OCI-LY1 (cell line): ENCODE measurements at regions not wholly inside any gene's neighbourhood (a gene's known extent, or its start where the extent isn't known, plus 50 kb on each side); places are given as distances from the start of the nearest gene placed in this dataset.

ENCODE experiments used
- H2AFZ ChIP-seq: fragments of 200-600 bp; sonication (generic), shearing (Covaris generic); 2 replicates; pipeline ENCODE4 v1.6.0; 2014; ENCODE audit warnings: antibody characterized with exemption, mild to moderate bottlenecking, low read length
- H3F3A ChIP-seq: fragments of 200-600 bp; sonication (generic), shearing (Covaris generic); 2 replicates; pipeline ENCODE4 v1.6.0; 2014; ENCODE audit warnings: mild to moderate bottlenecking, antibody characterized with exemption, low read length, moderate library complexity; ENCODE audit not compliant: insufficient read depth
- H3K27ac ChIP-seq: fragments of 200-600 bp; sonication (generic); 2 replicates; pipeline ENCODE4 v1.5.1; 2014; ENCODE audit warnings: low read length, mixed run types, mild to moderate bottlenecking, low read depth; ENCODE audit not compliant: poor library complexity, severe bottlenecking
- H3K27me3 ChIP-seq: fragments of 200-600 bp; sonication (generic); 2 replicates; pipeline ENCODE4 v1.6.0; 2014; ENCODE audit warnings: antibody characterized with exemption, mild to moderate bottlenecking, low read length, moderate library complexity; ENCODE audit not compliant: insufficient read depth
- H3K36me3 ChIP-seq: fragments of 200-600 bp; sonication (generic); 2 replicates; pipeline ENCODE4 v1.6.1; 2014; ENCODE audit warnings: mild to moderate bottlenecking, antibody characterized with exemption, low read length, moderate library complexity, mixed read lengths; ENCODE audit not compliant: insufficient read depth
- H3K4me1 ChIP-seq: fragments of 200-600 bp; sonication (generic); 2 replicates; pipeline ENCODE4 v1.5.1; 2014; ENCODE audit warnings: mild to moderate bottlenecking, low read length, moderate library complexity; ENCODE audit not compliant: insufficient read depth, severe bottlenecking
- H3K4me2 ChIP-seq: fragments of 200-600 bp; sonication (generic), shearing (Covaris generic); 2 replicates; pipeline ENCODE4 v1.6.1; 2014; ENCODE audit warnings: low read length
- H3K4me3 ChIP-seq: fragments of 200-600 bp; sonication (generic); 2 replicates; pipeline ENCODE4 v1.5.1; 2014; ENCODE audit warnings: low read length, low read depth, mild to moderate bottlenecking, mixed read lengths; ENCODE audit not compliant: poor library complexity, severe bottlenecking
- H3K79me2 ChIP-seq: fragments of 200-600 bp; shearing (Covaris generic); 2 replicates; pipeline ENCODE4 v1.6.1; 2016; ENCODE audit warnings: mixed run types, low read length, mixed read lengths; ENCODE audit not compliant: insufficient read depth
- H3K9ac ChIP-seq: fragments of 200-600 bp; sonication (generic), shearing (Covaris generic); 2 replicates; pipeline ENCODE4 v1.6.1; 2014; ENCODE audit warnings: mild to moderate bottlenecking, low read length, mixed read lengths
- H3K9me2 ChIP-seq: fragments of 200-600 bp; sonication (generic), shearing (Covaris generic); 2 replicates; pipeline ENCODE4 v1.6.1; 2014; ENCODE audit warnings: low read depth, mild to moderate bottlenecking, low read length, mixed read lengths
- H3K9me3 ChIP-seq: fragments of 200-600 bp; shearing (Covaris generic); 2 replicates; pipeline ENCODE4 v1.6.1; 2014; ENCODE audit warnings: low read length, mixed read lengths
- H4K20me1 ChIP-seq: fragments of 200-600 bp; sonication (generic), shearing (Covaris generic); 2 replicates; pipeline ENCODE4 v1.6.0; 2016; ENCODE audit warnings: mild to moderate bottlenecking, low read length; ENCODE audit not compliant: insufficient read depth
- CTCF ChIP-seq: fragments of 200-600 bp; sonication (generic), shearing (Covaris generic); IDR thresholded peaks from 2 replicates; pipeline ENCODE4 v1.5.1; 2017; ENCODE audit warnings: mild to moderate bottlenecking, antibody characterized with exemption, low read length, moderate library complexity, mixed read lengths
- EZH2 ChIP-seq: fragments of 200-600 bp; sonication (generic), shearing (Covaris generic); IDR thresholded peaks from 2 replicates; pipeline ENCODE4 v1.8.0; 2017; ENCODE audit warnings: borderline replicate concordance, mixed run types, mild to moderate bottlenecking, antibody characterized with exemption, low read length, moderate library complexity, mixed read lengths

- Histone ChIP-seq H3K4me2 (no peak overlapping the region), H3K79me2 (no peaks in the 10 kb centered on the region), H3K27me3 (peaks cover 4% of the 10 kb centered on the region; the same call in 1 of the 2 replicates), H3K9me3 (no peaks in the 10 kb centered on the region), H3K27ac (no peak overlapping the region), H3K36me3 (no peaks in the 10 kb centered on the region), H3K4me3 (no peak overlapping the region), H3K9me2 (no peaks in the 10 kb centered on the region), H2AFZ (no peak overlapping the region), H4K20me1 (no peaks in the 10 kb centered on the region), H3K9ac (no peak overlapping the region), H3K4me1 (no peaks in the 10 kb centered on the region), H3F3A (no peaks in the 10 kb centered on the region)
- TF ChIP-seq EZH2 (no peak), CTCF (no peak)
Measured at GRCh38 chr1:5643360-5644107, 348.7 kb downstream of the NPHP4 start.

DNA sequence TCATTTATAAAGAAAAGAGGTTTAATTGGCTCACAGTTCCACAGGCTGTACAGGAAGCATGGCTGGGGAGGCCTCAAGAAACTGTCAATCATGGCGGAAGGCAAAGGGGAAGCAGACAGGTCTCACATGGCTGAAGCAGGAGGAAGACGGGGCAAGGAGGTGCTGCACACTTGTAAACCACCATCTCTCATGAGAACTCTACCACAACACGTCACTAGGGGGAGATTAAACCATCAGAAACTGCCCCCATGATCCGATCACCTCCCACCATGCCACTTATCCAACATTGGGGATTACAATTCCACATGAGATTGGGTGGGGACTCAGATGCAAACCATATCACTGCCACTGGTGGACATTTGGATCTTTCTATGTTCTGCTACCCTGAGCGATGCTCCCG is 351.4 kb downstream of the NPHP4 start:
- H3K9me2 ChIP-seq, result no peaks in the 10 kb centered on the region
- no peak overlapping the region for H2AFZ ChIP-seq
- H3K27ac ChIP-seq, result no peak overlapping the region
- H3K27me3 ChIP-seq, result no peaks in the 10 kb centered on the region; the same call in 1 of the 2 replicates
- no peaks in the 10 kb centered on the region for H3K4me1 ChIP-seq
- H3K4me2 ChIP-seq, result no peak overlapping the region
- no peaks in the 10 kb centered on the region for H3K79me2 ChIP-seq
- H3K36me3 ChIP-seq, result no peaks in the 10 kb centered on the region
- H3K4me3 ChIP-seq, result no peak overlapping the region
- no peaks in the 10 kb centered on the region for H3F3A ChIP-seq
- TF ChIP-seq EZH2, result no peak
- peak; percentile 28; the same call in 1 of the 2 replicates for TF ChIP-seq CTCF
- H4K20me1 ChIP-seq, result no peaks in the 10 kb centered on the region
- no peak overlapping the region for H3K9ac ChIP-seq
- no peaks in the 10 kb centered on the region for H3K9me3 ChIP-seq

DNA sequence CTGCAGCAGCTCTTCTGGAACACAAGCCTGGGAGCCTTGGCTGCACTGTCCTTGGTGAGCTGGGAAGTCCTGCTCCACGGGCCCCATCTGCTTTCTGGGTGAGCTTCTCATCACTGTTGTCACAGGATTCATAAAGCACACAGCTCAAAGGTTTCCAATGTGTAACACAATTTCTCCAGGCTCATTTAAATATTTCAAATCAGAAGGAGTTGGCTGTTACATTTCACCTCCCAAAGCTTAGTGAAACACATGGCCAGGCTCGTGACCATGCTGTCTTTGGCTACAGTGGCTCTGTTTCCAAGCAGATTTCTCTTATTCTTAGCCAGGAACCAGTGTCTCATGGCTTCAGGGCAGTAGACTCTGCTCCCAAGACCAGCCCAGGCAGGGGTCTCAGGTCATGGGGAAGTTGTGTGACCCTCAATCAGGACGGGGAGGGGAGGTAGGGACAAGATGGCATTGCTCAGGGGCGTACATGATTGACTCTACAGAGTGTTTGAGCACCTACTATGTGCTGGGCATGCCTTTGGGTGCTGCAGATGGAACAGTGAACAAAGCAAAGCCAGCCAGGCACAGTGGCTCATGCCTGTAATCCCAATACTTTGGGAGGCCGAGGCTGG is 353.0 kb downstream of the NPHP4 start:
- no peaks in the 10 kb centered on the region for H3K9me3 ChIP-seq
- H3K36me3 ChIP-seq, result no peaks in the 10 kb centered on the region
- no peaks in the 10 kb centered on the region for H3F3A ChIP-seq
- TF ChIP-seq CTCF (no peak), EZH2 (no peak)
- H4K20me1 ChIP-seq, result no peaks in the 10 kb centered on the region
- no peaks in the 10 kb centered on the region for H3K4me1 ChIP-seq
- H2AFZ ChIP-seq, result no peak overlapping the region
- H3K9me2 ChIP-seq, result no peaks in the 10 kb centered on the region
- H3K4me3 ChIP-seq, result no peak overlapping the region
- H3K27me3 ChIP-seq, result 0 out of 2 replicates have a peak, but pooled peaks cover 6% of the 10 kb centered on the region
- no peaks in the 10 kb centered on the region for H3K79me2 ChIP-seq
- H3K9ac ChIP-seq, result no peak overlapping the region
- H3K4me2 ChIP-seq, result no peak overlapping the region
- H3K27ac ChIP-seq, result no peak overlapping the region
